Keratinocyte (primary cell): ENCODE measurements at regions not wholly inside any gene's neighbourhood (a gene's known extent, or its start where the extent isn't known, plus 50 kb on each side); places are given as distances from the start of the nearest gene placed in this dataset.

Source experiments
- DNase-seq: peaks from one replicate; pipeline ENCODE4 v3.0.0-alpha.2; 2011; ENCODE audit warnings: low read depth, missing footprints, low spot score
- FAIRE-seq: peaks from 2 replicates; lab custom pipeline; 2011; peaks lifted over from hg19 to GRCh38; lab: Jason Lieb, UNC
- H2AFZ ChIP-seq: 2 replicates; pipeline ENCODE4 v1.6.0; 2012; ENCODE audit warnings: low read length, control low read depth, inconsistent platforms; ENCODE audit not compliant: control insufficient read depth
- H3K27ac ChIP-seq: 2 replicates; pipeline ENCODE4 v1.5.1; 2011; ENCODE audit warnings: low read length; ENCODE audit not compliant: control insufficient read depth, insufficient read depth
- H3K27me3 ChIP-seq: 3 replicates; pipeline ENCODE4 v1.6.0; 2011; ENCODE audit warnings: low read length; ENCODE audit not compliant: control insufficient read depth, insufficient read depth; ENCODE audit errors: extremely low read depth
- H3K36me3 ChIP-seq, 2 experiments: 2 replicates in 1 of 2; 3 replicates in 1 of 2; pipeline ENCODE4 v1.5.1; 2011; ENCODE audit warnings: low read length in 2 of 2, mild to moderate bottlenecking in 1 of 2; ENCODE audit not compliant: control insufficient read depth in 2 of 2, insufficient read depth in 2 of 2; ENCODE audit errors: extremely low read depth in 1 of 2
- H3K4me1 ChIP-seq: 3 replicates; pipeline ENCODE4 v1.5.1; 2011; ENCODE audit warnings: low read length; ENCODE audit not compliant: control insufficient read depth, insufficient read depth; ENCODE audit errors: extremely low read depth
- H3K4me2 ChIP-seq: 3 replicates; pipeline ENCODE4 v1.6.0; 2011; ENCODE audit warnings: low read depth, low read length; ENCODE audit not compliant: control insufficient read depth, insufficient read depth; ENCODE audit errors: extremely low read depth
- H3K4me3 ChIP-seq, 3 experiments: fragments of 200-600 bp in 1 of 3; sonication (generic) in 1 of 3; 2 replicates in 2 of 3; 3 replicates in 1 of 3; pipeline ENCODE4 v1.5.1; 2011 to 2016; ENCODE audit warnings: low read length in 3 of 3, mild to moderate bottlenecking in 3 of 3, control low read depth in 2 of 3, inconsistent platforms in 1 of 3, low read depth in 1 of 3, mixed read lengths in 1 of 3, mixed run types in 1 of 3, moderate library complexity in 1 of 3; ENCODE audit not compliant: control insufficient read depth in 2 of 3, insufficient read depth in 2 of 3; ENCODE audit errors: extremely low read depth in 1 of 3
- H3K79me2 ChIP-seq: 2 replicates; pipeline ENCODE4 v1.6.0; 2012; ENCODE audit warnings: low read length; ENCODE audit not compliant: control insufficient read depth, insufficient read depth
- H3K9ac ChIP-seq: 3 replicates; pipeline ENCODE4 v1.6.0; 2011; ENCODE audit warnings: low read length; ENCODE audit not compliant: control insufficient read depth, insufficient read depth; ENCODE audit errors: extremely low read depth
- H3K9me1 ChIP-seq: 3 replicates; pipeline ENCODE4 v1.6.0; 2011; ENCODE audit warnings: low read length; ENCODE audit not compliant: control insufficient read depth, insufficient read depth; ENCODE audit errors: extremely low read depth
- H3K9me3 ChIP-seq: 2 replicates; pipeline ENCODE4 v1.5.1; 2012; ENCODE audit warnings: low read depth, low read length; ENCODE audit not compliant: control insufficient read depth
- H4K20me1 ChIP-seq: 3 replicates; pipeline ENCODE4 v1.6.0; 2011; ENCODE audit warnings: low read length; ENCODE audit not compliant: control insufficient read depth, insufficient read depth; ENCODE audit errors: extremely low read depth
- EZH2 ChIP-seq: IDR thresholded peaks from one replicate; pipeline ENCODE4 v1.6.1; 2012; ENCODE audit warnings: inconsistent platforms, mild to moderate bottlenecking, low read length, moderate library complexity
- dilution Hi-C: fragments of 300-500 bp; cut with MboI; formaldehyde crosslinking; loops from one replicate; pipeline ENCODE4 v1.7.0; 2020; ENCODE audit warnings: low sequenced_read_pairs; ENCODE audit not compliant: extremely low pct_ligation_motif_present
- TF ChIP-seq, protein P1 (sequence below), 3 experiments: IDR thresholded peaks in 1 of 3; conservative IDR thresholded peaks in 1 of 3; optimal IDR thresholded peaks in 1 of 3; 2 replicates in 2 of 3; 3 replicates in 1 of 3; pipeline versions ENCODE3 to v1.5.1; 2011; ENCODE audit warnings: low read length in 3 of 3, mild to moderate bottlenecking in 3 of 3, moderate library complexity in 2 of 3, control low read depth in 1 of 3, inconsistent platforms in 1 of 3; ENCODE audit not compliant: insufficient read depth in 2 of 3; ENCODE audit errors: extremely low read depth in 1 of 3

DNA sequence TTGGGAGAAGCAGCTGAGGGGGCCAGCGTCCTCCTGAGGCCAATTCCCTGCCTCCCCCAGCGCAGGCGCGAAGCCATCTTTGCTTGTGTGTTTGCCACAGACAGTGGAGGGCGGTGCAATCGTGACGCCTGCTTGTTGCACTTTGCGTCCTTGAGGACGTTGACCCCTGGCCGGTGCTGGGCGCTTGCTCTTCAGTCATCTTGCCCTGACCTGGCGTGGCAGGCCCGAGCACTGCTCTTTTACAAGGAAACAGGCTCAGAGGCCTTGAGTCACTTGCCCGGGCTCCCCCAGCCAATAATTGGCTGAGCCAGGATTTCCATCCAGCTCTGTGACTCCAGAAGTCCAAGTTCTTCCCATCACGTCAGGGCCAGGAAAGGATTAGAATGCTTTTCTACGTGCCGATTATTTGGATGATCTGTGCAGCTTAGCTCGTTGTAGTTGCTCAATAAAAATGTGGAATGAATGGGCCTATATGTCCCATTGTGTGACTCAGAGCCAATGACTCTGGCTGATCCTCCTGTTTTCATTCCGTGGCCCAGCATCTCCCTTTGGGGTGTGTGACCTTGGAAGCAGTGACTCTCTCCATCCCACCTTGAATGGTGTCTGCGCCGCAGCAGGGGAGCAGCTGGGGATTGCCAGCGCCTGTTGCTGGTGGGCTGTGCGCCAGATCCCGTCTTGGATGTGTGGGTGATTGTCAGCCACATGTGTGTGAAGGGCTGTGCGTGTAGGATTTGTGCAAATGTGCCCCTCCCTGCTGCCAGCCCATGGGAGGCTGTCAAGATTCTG, 214.1 kb downstream of the SEC14L1 start:
- Histone ChIP-seq H3K9me1 (peaks cover 27% of the 10 kb centered on the region), H3K27ac (peak overlapping the region; percentile 54), H3K9me3 (no peaks in the 10 kb centered on the region), H3K4me1 (peaks cover 24% of the 10 kb centered on the region), H3K9ac (no peak overlapping the region), H3K4me2 (no peak overlapping the region), H3K36me3 (peaks cover 13 to 34% of the 10 kb centered on the region in 2 experiments), H2AFZ (no peak overlapping the region), H4K20me1 (peaks cover 84% of the 10 kb centered on the region), H3K27me3 (no peaks in the 10 kb centered on the region), H3K4me3 (no peak overlapping the region), H3K79me2 (peaks cover 87% of the 10 kb centered on the region)
- dilution Hi-C loops, result no loop called here
- TF ChIP-seq, protein P1, sequence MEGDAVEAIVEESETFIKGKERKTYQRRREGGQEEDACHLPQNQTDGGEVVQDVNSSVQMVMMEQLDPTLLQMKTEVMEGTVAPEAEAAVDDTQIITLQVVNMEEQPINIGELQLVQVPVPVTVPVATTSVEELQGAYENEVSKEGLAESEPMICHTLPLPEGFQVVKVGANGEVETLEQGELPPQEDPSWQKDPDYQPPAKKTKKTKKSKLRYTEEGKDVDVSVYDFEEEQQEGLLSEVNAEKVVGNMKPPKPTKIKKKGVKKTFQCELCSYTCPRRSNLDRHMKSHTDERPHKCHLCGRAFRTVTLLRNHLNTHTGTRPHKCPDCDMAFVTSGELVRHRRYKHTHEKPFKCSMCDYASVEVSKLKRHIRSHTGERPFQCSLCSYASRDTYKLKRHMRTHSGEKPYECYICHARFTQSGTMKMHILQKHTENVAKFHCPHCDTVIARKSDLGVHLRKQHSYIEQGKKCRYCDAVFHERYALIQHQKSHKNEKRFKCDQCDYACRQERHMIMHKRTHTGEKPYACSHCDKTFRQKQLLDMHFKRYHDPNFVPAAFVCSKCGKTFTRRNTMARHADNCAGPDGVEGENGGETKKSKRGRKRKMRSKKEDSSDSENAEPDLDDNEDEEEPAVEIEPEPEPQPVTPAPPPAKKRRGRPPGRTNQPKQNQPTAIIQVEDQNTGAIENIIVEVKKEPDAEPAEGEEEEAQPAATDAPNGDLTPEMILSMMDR (optimal IDR thresholded peaks at IDR 0.05 in 1 of 3, IDR thresholded peaks at IDR 0.05 in 1 of 3, conservative IDR thresholded peaks at IDR 0.05 in 1 of 3; ENCODE audit: extremely low read depth in 1 of 3, insufficient read depth in 2 of 3, low read length in 3 of 3), result no peak
- TF ChIP-seq EZH2, result no peak
- no peak for DNase-seq
- FAIRE-seq, result peak; percentile 65

DNA sequence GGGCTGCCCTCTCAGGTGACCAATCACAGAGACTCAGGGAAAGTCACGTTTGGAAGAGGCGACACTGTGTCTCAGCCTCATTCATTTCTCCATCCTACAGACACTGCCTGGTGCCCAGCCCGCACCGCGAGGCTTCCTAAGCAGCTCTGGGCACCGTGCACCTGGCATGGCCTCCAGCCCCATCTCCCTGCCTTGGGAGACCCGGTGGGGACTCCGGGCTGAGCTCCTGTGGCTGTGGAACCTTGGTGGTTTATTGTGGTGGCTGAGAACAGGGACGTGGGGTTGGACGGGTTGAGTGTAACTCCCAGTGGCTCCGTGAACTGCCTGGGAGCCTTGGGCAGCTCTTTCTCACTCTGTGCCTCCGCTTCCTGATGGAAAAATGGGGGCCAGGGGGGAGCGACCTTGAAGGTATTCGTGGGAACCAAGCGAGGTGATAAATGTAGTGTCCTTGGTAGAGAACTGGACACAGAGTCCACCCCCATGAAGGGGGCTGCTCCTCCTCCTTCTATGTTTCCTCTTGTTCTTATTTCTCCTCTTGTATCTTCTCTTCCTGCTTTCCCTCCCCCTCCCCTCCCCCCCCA, 215.4 kb downstream of the SEC14L1 start:
- no peak for FAIRE-seq
- TF ChIP-seq EZH2, result no peak
- TF ChIP-seq, protein P1 (optimal IDR thresholded peaks at IDR 0.05 in 1 of 3, IDR thresholded peaks at IDR 0.05 in 1 of 3, conservative IDR thresholded peaks at IDR 0.05 in 1 of 3; ENCODE audit: extremely low read depth in 1 of 3, insufficient read depth in 2 of 3, low read length in 3 of 3), result no peak
- DNase-seq, result no peak

More for the DNA sequence above, 215.4 kb downstream of the SEC14L1 start:
- H3K9me1 ChIP-seq, result peaks cover 28% of the 10 kb centered on the region
- dilution Hi-C loops, result no loop called here
- no peak overlapping the region for H2AFZ ChIP-seq
- H3K4me2 ChIP-seq, result peak overlapping the region; percentile 14
- H3K4me3 ChIP-seq, result no peak overlapping the region
- no peaks in the 10 kb centered on the region for H3K27me3 ChIP-seq
- H3K27ac ChIP-seq, result peak overlapping the region; percentile 51
- peak overlapping the region; percentile 13 for H3K9ac ChIP-seq
- H3K9me3 ChIP-seq, result no peaks in the 10 kb centered on the region
- peaks cover 8 to 27% of the 10 kb centered on the region in 2 experiments for H3K36me3 ChIP-seq
- H3K4me1 ChIP-seq, result peaks cover 24% of the 10 kb centered on the region
- peaks cover 76% of the 10 kb centered on the region for H4K20me1 ChIP-seq
- H3K79me2 ChIP-seq, result peaks cover 83% of the 10 kb centered on the region
